K562 (cell line): ENCODE measurements at regions not wholly inside any gene's neighbourhood (a gene's known extent, or its start where the extent isn't known, plus 50 kb on each side); places are given as distances from the start of the nearest gene placed in this dataset.

Experiments
- ARID3A ChIP-seq: IDR thresholded peaks from 2 replicates; pipeline ENCODE4 v1.6.1; 2012; ENCODE audit warnings: low read depth, low read length, improper control_type of control experiment, borderline replicate concordance
- C11orf30 ChIP-seq: fragments of 450-650 bp; IDR thresholded peaks from 2 replicates; pipeline ENCODE4 v1.6.1; 2016; ENCODE audit warnings: low read depth, mild to moderate bottlenecking
- CCAR2 ChIP-seq: fragments of 200-400 bp; formaldehyde crosslinking; IDR thresholded peaks from 2 replicates; pipeline ENCODE4 v1.6.1; 2017; ENCODE audit warnings: mild to moderate bottlenecking, low read depth, low read length
- E2F5 ChIP-seq: sonication (generic); formaldehyde crosslinking; IDR thresholded peaks from 2 replicates; pipeline ENCODE4 v1.8.0; 2022; ENCODE audit warnings: mild to moderate bottlenecking, missing genetic modification reagents
- ELK3 ChIP-seq: fragments of 450-650 bp; formaldehyde crosslinking; IDR thresholded peaks from 2 replicates; pipeline ENCODE4 v1.4.0; 2020; ENCODE audit warnings: mild to moderate bottlenecking
- ESRRB ChIP-seq: fragments of 250-450 bp; sonication (Bioruptor Pico); IDR thresholded peaks from 2 replicates; pipeline ENCODE4 v1.5.0; 2020; ENCODE audit warnings: mild to moderate bottlenecking, moderate library complexity, borderline replicate concordance
- MAFG ChIP-seq: fragments of 450-650 bp; conservative IDR thresholded peaks from 2 replicates; pipeline ENCODE4 v1.6.1; 2016; ENCODE audit warnings: missing genetic modification characterization, missing compliant biosample characterization
- MAZ ChIP-seq, 2 experiments: fragments of 450-650 bp in 1 of 2; sonication (generic) in 1 of 2; formaldehyde crosslinking; IDR thresholded peaks in 1 of 2; conservative IDR thresholded peaks in 1 of 2; 2 replicates each; pipeline versions ENCODE4 v1.4.0 to v1.5.0; 2020; ENCODE audit warnings: mild to moderate bottlenecking in 1 of 2, missing genetic modification reagents in 1 of 2
- MEF2D ChIP-seq: conservative IDR thresholded peaks from 2 replicates; pipeline ENCODE4 v1.6.1; 2016; ENCODE audit warnings: low read depth, missing genetic modification characterization, missing compliant biosample characterization
- MXD1 ChIP-seq: fragments of 250-450 bp; sonication (Bioruptor Pico); IDR thresholded peaks from 2 replicates; pipeline ENCODE4 v1.8.0; 2021; ENCODE audit warnings: borderline replicate concordance, mild to moderate bottlenecking, moderate library complexity; ENCODE audit not compliant: poor library complexity, severe bottlenecking
- NBN ChIP-seq: fragments of 450-650 bp; IDR thresholded peaks from 2 replicates; pipeline ENCODE4 v1.6.1; 2016; ENCODE audit warnings: low read depth, mild to moderate bottlenecking
- NFYB ChIP-seq: IDR thresholded peaks from 2 replicates; pipeline ENCODE4 v1.6.1; 2011; ENCODE audit warnings: mild to moderate bottlenecking, moderate library complexity; ENCODE audit not compliant: insufficient read length; ENCODE audit errors: extremely low read depth
- RBM34 ChIP-seq: fragments of 200-400 bp; formaldehyde crosslinking; IDR thresholded peaks from 2 replicates; pipeline ENCODE4 v1.6.1; 2018; ENCODE audit warnings: low read length, borderline replicate concordance; ENCODE audit not compliant: insufficient read depth
- RFX1 ChIP-seq: fragments of 450-650 bp; IDR thresholded peaks from 2 replicates; pipeline ENCODE4 v1.6.1; 2016; ENCODE audit warnings: mild to moderate bottlenecking, moderate library complexity
- WHSC1 ChIP-seq: IDR thresholded peaks from one replicate; pipeline ENCODE4 v1.6.1; 2012; ENCODE audit warnings: low read length, control low read depth, inconsistent platforms
- ZBTB7A ChIP-seq: IDR thresholded peaks from 2 replicates; pipeline ENCODE4 v1.6.1; 2011; ENCODE audit warnings: low read depth, mild to moderate bottlenecking, low read length, moderate library complexity, borderline replicate concordance; ENCODE audit not compliant: control insufficient read depth
- ZFPM2 ChIP-seq: fragments of 250-450 bp; sonication (Bioruptor Pico); IDR thresholded peaks from 2 replicates; pipeline ENCODE4 v1.5.1; 2022; ENCODE audit warnings: mild to moderate bottlenecking
- ZNF146 ChIP-seq: IDR thresholded peaks from one replicate; pipeline ENCODE4 v1.6.1; 2018; ENCODE audit warnings: missing compliant biosample characterization; ENCODE audit not compliant: unreplicated experiment
- ZNF184 ChIP-seq: sonication (generic); formaldehyde crosslinking; IDR thresholded peaks from 2 replicates; pipeline ENCODE4 v1.5.0; 2020; ENCODE audit warnings: missing genetic modification reagents
- ZNF253 ChIP-seq: fragments of 250-450 bp; sonication (Bioruptor Pico); conservative IDR thresholded peaks from 2 replicates; pipeline ENCODE4 v1.6.1; 2021; ENCODE audit warnings: mild to moderate bottlenecking
- ZNF551 ChIP-seq: fragments of 250-450 bp; sonication (Bioruptor Pico); IDR thresholded peaks from 2 replicates; pipeline ENCODE4 v1.5.0; 2021; ENCODE audit warnings: mild to moderate bottlenecking, moderate library complexity
- ZNF699 ChIP-seq: fragments of 250-450 bp; sonication (Bioruptor Pico); IDR thresholded peaks from 2 replicates; pipeline ENCODE4 v1.8.0; 2021; ENCODE audit warnings: mild to moderate bottlenecking, moderate library complexity; ENCODE audit not compliant: insufficient replicate concordance
- TF ChIP-seq, protein P1 (sequence below): fragments of 450-650 bp; formaldehyde crosslinking; conservative IDR thresholded peaks from 2 replicates; pipeline ENCODE4 v1.4.0; 2022; ENCODE audit warnings: mild to moderate bottlenecking, missing genetic modification characterization
- TF ChIP-seq, protein P2 (sequence below): fragments of 450-650 bp; IDR thresholded peaks from 2 replicates; pipeline ENCODE4 v1.6.1; 2016

DNA sequence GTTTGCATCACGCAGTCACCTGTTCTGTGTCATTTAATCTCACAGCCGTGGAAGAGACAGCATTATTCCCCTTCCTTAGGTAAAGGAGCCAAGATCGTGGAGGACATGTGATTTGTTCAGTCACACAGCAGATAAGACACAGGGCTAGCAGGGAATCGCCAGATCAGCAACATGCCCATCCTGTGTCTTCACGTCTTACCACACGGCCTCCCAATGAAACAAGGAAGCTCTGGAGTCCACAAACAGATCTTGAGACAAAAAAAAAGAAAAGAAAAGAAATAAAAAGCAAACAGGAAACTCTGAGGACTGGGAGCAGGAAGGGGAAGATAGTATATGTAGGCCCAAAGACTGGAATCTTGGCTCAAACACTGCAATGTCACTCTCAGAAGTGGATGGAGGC, 155.3 kb downstream of the ADSS2 start (continued):
- no peak for TF ChIP-seq ZNF551 (CRISPR knock-in tag)
- TF ChIP-seq ELK3 = no peak
- no peak for TF ChIP-seq RFX1
- TF ChIP-seq ZFPM2 = no peak
- no peak for TF ChIP-seq MAZ (CRISPR knock-in tag; conservative IDR thresholded peaks at IDR 0.05 in 1 of 2, IDR thresholded peaks at IDR 0.05 in 1 of 2)
- TF ChIP-seq MXD1 = no peak
- no peak for TF ChIP-seq WHSC1
- no peak for TF ChIP-seq ARID3A
- peak; percentile 85 for TF ChIP-seq MAFG (tag)
- no peak for TF ChIP-seq ZNF146 (CRISPR knock-in tag)
- TF ChIP-seq RBM34 = no peak
- no peak for TF ChIP-seq ZNF184 (CRISPR knock-in tag)
- no peak for TF ChIP-seq CCAR2
- TF ChIP-seq MEF2D (tag) = no peak
- TF ChIP-seq ZNF253 (CRISPR knock-in tag) = no peak
- no peak for TF ChIP-seq E2F5
- TF ChIP-seq, protein P1, sequence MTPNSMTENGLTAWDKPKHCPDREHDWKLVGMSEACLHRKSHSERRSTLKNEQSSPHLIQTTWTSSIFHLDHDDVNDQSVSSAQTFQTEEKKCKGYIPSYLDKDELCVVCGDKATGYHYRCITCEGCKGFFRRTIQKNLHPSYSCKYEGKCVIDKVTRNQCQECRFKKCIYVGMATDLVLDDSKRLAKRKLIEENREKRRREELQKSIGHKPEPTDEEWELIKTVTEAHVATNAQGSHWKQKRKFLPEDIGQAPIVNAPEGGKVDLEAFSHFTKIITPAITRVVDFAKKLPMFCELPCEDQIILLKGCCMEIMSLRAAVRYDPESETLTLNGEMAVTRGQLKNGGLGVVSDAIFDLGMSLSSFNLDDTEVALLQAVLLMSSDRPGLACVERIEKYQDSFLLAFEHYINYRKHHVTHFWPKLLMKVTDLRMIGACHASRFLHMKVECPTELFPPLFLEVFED (CRISPR knock-in tag) = no peak
- TF ChIP-seq NFYB = no peak
- TF ChIP-seq ESRRB (CRISPR knock-in tag) = no peak
- no peak for TF ChIP-seq ZNF699
- no peak for TF ChIP-seq ZBTB7A
- no peak for TF ChIP-seq NBN
- TF ChIP-seq, protein P2, sequence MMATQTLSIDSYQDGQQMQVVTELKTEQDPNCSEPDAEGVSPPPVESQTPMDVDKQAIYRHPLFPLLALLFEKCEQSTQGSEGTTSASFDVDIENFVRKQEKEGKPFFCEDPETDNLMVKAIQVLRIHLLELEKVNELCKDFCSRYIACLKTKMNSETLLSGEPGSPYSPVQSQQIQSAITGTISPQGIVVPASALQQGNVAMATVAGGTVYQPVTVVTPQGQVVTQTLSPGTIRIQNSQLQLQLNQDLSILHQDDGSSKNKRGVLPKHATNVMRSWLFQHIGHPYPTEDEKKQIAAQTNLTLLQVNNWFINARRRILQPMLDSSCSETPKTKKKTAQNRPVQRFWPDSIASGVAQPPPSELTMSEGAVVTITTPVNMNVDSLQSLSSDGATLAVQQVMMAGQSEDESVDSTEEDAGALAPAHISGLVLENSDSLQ = no peak; the same call in 1 of the 2 replicates
- TF ChIP-seq C11orf30 = peak; percentile 86
